Mesenchymal stem cell (in vitro differentiated cells and primary cell): ENCODE measurements at regions not wholly inside any gene's neighbourhood (a gene's known extent, or its start where the extent isn't known, plus 50 kb on each side); places are given as distances from the start of the nearest gene placed in this dataset.

ENCODE experiments used
- DNase-seq: peaks from one replicate; pipeline ENCODE4 v3.0.0-alpha.2; 2013
- H2AFZ ChIP-seq: one replicate; pipeline ENCODE4 v1.6.1; 2013; ENCODE audit warnings: low read depth, mild to moderate bottlenecking, control low read depth, inconsistent platforms, low read length, moderate library complexity
- H2AK5ac ChIP-seq: 2 replicates; pipeline ENCODE4 v1.6.1; 2013; ENCODE audit warnings: low read length, moderate library complexity, mild to moderate bottlenecking, inconsistent platforms; ENCODE audit not compliant: severe bottlenecking
- H2BK120ac ChIP-seq: one replicate; pipeline ENCODE4 v1.6.1; 2013; ENCODE audit warnings: low read depth, mild to moderate bottlenecking, inconsistent platforms, low read length, moderate library complexity
- H2BK12ac ChIP-seq, 2 experiments: one replicate each; pipeline ENCODE4 v1.6.1; 2013; ENCODE audit warnings: inconsistent platforms in 2 of 2, low read length in 2 of 2, mild to moderate bottlenecking in 2 of 2, moderate library complexity in 2 of 2, control low read depth in 1 of 2
- H2BK15ac ChIP-seq: one replicate; pipeline ENCODE4 v1.6.1; 2013; ENCODE audit warnings: mild to moderate bottlenecking, low read depth, inconsistent platforms; ENCODE audit not compliant: poor library complexity, severe bottlenecking
- H2BK5ac ChIP-seq: 2 replicates; pipeline ENCODE4 v1.6.1; 2013; ENCODE audit warnings: low read depth, mild to moderate bottlenecking, low read length, control low read depth, inconsistent platforms; ENCODE audit not compliant: poor library complexity, severe bottlenecking
- H3K14ac ChIP-seq, 2 experiments: one replicate each; pipeline ENCODE4 v1.6.1; 2013; ENCODE audit warnings: inconsistent platforms in 2 of 2, low read length in 2 of 2, control low read depth in 1 of 2, mild to moderate bottlenecking in 1 of 2, moderate library complexity in 1 of 2
- H3K18ac ChIP-seq, 2 experiments: one replicate each; pipeline ENCODE4 v1.6.1; 2013; ENCODE audit warnings: inconsistent platforms in 2 of 2, low read length in 2 of 2, control low read depth in 1 of 2, low read depth in 1 of 2, mild to moderate bottlenecking in 1 of 2
- H3K23ac ChIP-seq, 2 experiments: one replicate each; pipeline ENCODE4 v1.6.1; 2013; ENCODE audit warnings: inconsistent platforms in 2 of 2, low read length in 2 of 2, mild to moderate bottlenecking in 2 of 2, moderate library complexity in 2 of 2, control low read depth in 1 of 2
- H3K27ac ChIP-seq: 2 replicates; pipeline ENCODE4 v1.5.1; 2013; ENCODE audit warnings: mild to moderate bottlenecking, moderate library complexity, low read length, control low read depth, inconsistent platforms; ENCODE audit not compliant: poor library complexity, severe bottlenecking
- H3K27me3 ChIP-seq, 2 experiments: 2 replicates each; pipeline versions ENCODE4 v1.6.1 to v1.7.0; 2013; ENCODE audit warnings: low read length in 2 of 2, mild to moderate bottlenecking in 2 of 2, moderate library complexity in 2 of 2, control low read depth in 1 of 2, inconsistent platforms in 1 of 2; ENCODE audit not compliant: control insufficient read depth in 1 of 2, insufficient read depth in 1 of 2
- H3K36me3 ChIP-seq, 2 experiments: 2 replicates each; pipeline versions ENCODE4 v1.6.1 to v1.7.0; 2013; ENCODE audit warnings: low read length in 2 of 2, control low read depth in 1 of 2, inconsistent platforms in 1 of 2, low read depth in 1 of 2, mild to moderate bottlenecking in 1 of 2; ENCODE audit not compliant: insufficient read depth in 2 of 2, control insufficient read depth in 1 of 2
- H3K4ac ChIP-seq, 2 experiments: one replicate each; pipeline ENCODE4 v1.6.1; 2013; ENCODE audit warnings: inconsistent platforms in 2 of 2, low read length in 2 of 2, mild to moderate bottlenecking in 2 of 2, moderate library complexity in 2 of 2, control low read depth in 1 of 2, low read depth in 1 of 2
- H3K4me1 ChIP-seq: 2 replicates; pipeline ENCODE4 v1.6.1; 2013; ENCODE audit warnings: low read depth, low read length, control low read depth; ENCODE audit not compliant: control insufficient read depth, insufficient read depth
- H3K4me2 ChIP-seq: 2 replicates; pipeline ENCODE4 v1.6.1; 2013; ENCODE audit warnings: low read length, mild to moderate bottlenecking, inconsistent platforms; ENCODE audit not compliant: poor library complexity, severe bottlenecking
- H3K4me3 ChIP-seq, 2 experiments: 2 replicates each; pipeline versions ENCODE4 v1.5.1 to v1.7.0; 2013; ENCODE audit warnings: low read length in 2 of 2, mild to moderate bottlenecking in 2 of 2, control low read depth in 1 of 2, low read depth in 1 of 2; ENCODE audit not compliant: insufficient read depth in 1 of 2
- H3K79me1 ChIP-seq: replicated peaks from 2 replicates; pipeline ENCODE4 v1.6.1; 2013; ENCODE audit warnings: mild to moderate bottlenecking, control low read depth, low read length, inconsistent platforms; ENCODE audit not compliant: poor library complexity, severe bottlenecking
- H3K9ac ChIP-seq: 2 replicates; pipeline ENCODE4 v1.7.0; 2013; ENCODE audit warnings: mild to moderate bottlenecking, low read length, moderate library complexity
- H3K9me3 ChIP-seq: 2 replicates; pipeline ENCODE4 v1.7.0; 2013; ENCODE audit warnings: mild to moderate bottlenecking, low read length; ENCODE audit not compliant: control insufficient read depth
- H4K8ac ChIP-seq: one replicate; pipeline ENCODE4 v1.6.1; 2013; ENCODE audit warnings: inconsistent platforms, mild to moderate bottlenecking, low read length, moderate library complexity
- H4K91ac ChIP-seq: one replicate; pipeline ENCODE4 v1.6.1; 2013; ENCODE audit warnings: mild to moderate bottlenecking, low read length, inconsistent platforms
- WGBS: methylation state at CpG from one replicate; pipeline ENCODE4 v1.1.7; 2013; ENCODE audit warnings: mixed read lengths; 5-methylcytosine and 5-hydroxymethylcytosine counted together

DNA sequence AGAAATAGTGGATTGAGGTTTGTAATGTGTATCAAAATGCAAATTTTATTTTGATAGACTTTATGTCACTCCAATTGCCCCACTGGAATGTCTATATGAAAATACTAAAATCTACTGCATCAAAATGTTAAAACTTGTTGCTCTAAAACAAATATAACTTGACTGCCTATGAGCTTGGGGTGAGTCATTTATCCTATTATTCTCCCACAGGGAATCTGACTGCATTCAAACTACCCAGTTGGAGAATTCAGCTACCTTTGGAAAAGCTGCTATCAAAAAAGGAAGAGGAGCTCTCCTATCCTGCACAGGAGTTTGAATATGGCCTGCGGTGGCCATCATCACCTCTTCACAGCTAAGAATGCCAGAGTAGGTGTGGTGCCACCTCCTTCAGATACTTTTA is 173.1 kb downstream of the KLHL28 start:
- Histone ChIP-seq H2AFZ (no peak overlapping the region), H3K18ac (no peak overlapping the region), H3K14ac (no peak overlapping the region), H3K4me1 (no peaks in the 10 kb centered on the region), H3K9me3 (no peaks in the 10 kb centered on the region), H3K36me3 (no peaks in the 10 kb centered on the region), H3K9ac (no peak overlapping the region), H3K23ac (no peak overlapping the region), H3K4me2 (no peak overlapping the region), H3K27ac (no peak overlapping the region), H3K4me3 (no peak overlapping the region), H2BK12ac (no peak overlapping the region), H3K4ac (no peak overlapping the region), H4K91ac (no peak overlapping the region), H2AK5ac (no peak overlapping the region), H2BK120ac (no peak overlapping the region), H2BK15ac (no peak overlapping the region), H3K27me3 (no peaks in the 10 kb centered on the region), H4K8ac (no peak overlapping the region), H3K79me1 (no peaks in the 10 kb centered on the region), H2BK5ac (no peak overlapping the region)
- DNase-seq: no peak
- 100% methylated on average over 1 of the region's 1 CpG for WGBS

DNA sequence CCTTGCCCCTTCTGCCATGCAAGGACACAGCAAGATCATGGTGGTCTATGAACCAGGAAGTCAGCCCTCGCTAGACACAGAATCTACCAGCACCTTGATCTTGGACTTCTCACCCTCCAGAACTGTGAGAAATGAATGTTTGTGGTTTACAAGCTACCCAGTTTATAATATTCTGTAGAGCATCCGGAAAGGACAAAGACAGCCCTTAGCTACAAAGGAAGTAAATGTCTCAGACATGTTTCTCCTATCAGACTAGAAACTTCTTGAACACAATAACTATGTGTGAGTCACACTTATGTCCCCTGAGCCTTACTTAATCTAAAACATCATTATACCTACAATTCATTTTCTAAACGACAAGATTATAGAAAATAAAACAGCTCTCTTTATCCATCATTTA is 176.7 kb downstream of the KLHL28 start:
- no peaks in the 10 kb centered on the region for H3K4me1 ChIP-seq
- H3K4me2 ChIP-seq: no peak overlapping the region
- H4K91ac ChIP-seq: no peak overlapping the region
- H4K8ac ChIP-seq: no peak overlapping the region
- no peak overlapping the region for H2BK15ac ChIP-seq
- no peaks in the 10 kb centered on the region for H3K79me1 ChIP-seq
- no peaks in the 10 kb centered on the region for H3K36me3 ChIP-seq
- H2BK5ac ChIP-seq: no peak overlapping the region
- H3K9me3 ChIP-seq: no peaks in the 10 kb centered on the region
- H2AFZ ChIP-seq: no peak overlapping the region
- H2BK12ac ChIP-seq: no peak overlapping the region
- no peak overlapping the region for H3K9ac ChIP-seq
- no peak overlapping the region for H3K23ac ChIP-seq
- no peak overlapping the region for H3K27ac ChIP-seq
- H3K4ac ChIP-seq: no peak overlapping the region
- H3K4me3 ChIP-seq: no peak overlapping the region
- H3K18ac ChIP-seq: no peak overlapping the region
- no peak overlapping the region for H3K14ac ChIP-seq
- H3K27me3 ChIP-seq: no peaks in the 10 kb centered on the region
- H2AK5ac ChIP-seq: no peak overlapping the region
- H2BK120ac ChIP-seq: no peak overlapping the region
- peak; percentile 12 for DNase-seq
- WGBS: 68% methylated on average over 2 of the region's 3 CpGs

DNA sequence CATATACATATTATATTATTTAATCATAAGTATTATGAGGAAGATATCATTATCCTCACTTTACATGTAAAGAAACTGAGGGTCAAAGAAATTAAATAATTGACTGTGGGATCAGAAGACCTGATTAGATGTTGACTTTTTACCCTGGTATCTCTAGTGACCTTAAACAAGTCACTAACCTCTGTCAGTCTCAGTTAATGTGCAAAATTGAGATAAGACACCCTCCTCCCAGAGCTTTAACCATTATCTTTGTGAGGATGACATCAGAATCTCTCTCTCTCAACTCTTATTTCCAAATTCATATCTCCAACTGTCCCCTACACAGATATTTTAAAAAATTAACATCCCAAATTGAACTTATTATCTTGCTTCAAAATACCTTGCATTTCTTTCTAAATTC is 177.8 kb downstream of the KLHL28 start:
- H3K27ac ChIP-seq: no peak overlapping the region
- H3K23ac ChIP-seq: no peak overlapping the region
- no peak overlapping the region for H3K18ac ChIP-seq
- no peak overlapping the region for H2AFZ ChIP-seq
- no peak overlapping the region for H2BK120ac ChIP-seq
- H2BK5ac ChIP-seq: no peak overlapping the region
- no peaks in the 10 kb centered on the region for H3K79me1 ChIP-seq
- no peak overlapping the region for H4K91ac ChIP-seq
- no peak overlapping the region for H4K8ac ChIP-seq
- H3K14ac ChIP-seq: no peak overlapping the region
- no peak overlapping the region for H3K4ac ChIP-seq
- H3K9ac ChIP-seq: no peak overlapping the region
- DNase-seq: no peak
- no peaks in the 10 kb centered on the region for H3K4me1 ChIP-seq
- H2BK15ac ChIP-seq: no peak overlapping the region
- no peak overlapping the region for H3K4me2 ChIP-seq
- no peak overlapping the region for H2AK5ac ChIP-seq
- H3K27me3 ChIP-seq: no peaks in the 10 kb centered on the region
- no peaks in the 10 kb centered on the region for H3K9me3 ChIP-seq
- no peaks in the 10 kb centered on the region for H3K36me3 ChIP-seq
- no peak overlapping the region for H2BK12ac ChIP-seq
- no peak overlapping the region for H3K4me3 ChIP-seq

DNA sequence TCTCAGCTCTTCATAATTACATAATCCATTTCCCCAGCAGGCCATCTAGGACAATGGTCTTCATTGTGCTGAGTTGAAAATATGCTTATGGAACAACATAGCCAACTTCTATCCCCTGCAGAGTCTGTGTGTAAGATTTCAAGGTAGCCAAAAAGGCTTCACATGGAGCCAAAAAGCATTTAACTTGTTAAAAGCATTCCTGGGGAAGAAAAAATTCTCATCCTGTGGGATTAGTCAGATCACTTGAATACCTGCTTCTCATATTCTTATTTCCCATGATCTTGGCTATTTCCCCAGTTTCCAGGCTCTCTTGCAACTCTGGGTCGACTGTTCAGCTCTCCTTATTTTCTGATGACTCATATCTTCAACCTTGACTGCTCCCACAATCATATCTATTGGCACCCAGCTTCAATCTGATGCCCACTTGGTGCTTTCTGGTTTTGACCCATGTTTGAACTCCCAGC is 178.9 kb downstream of the KLHL28 start:
- Histone ChIP-seq H3K27me3 (no peaks in the 10 kb centered on the region), H2AFZ (no peak overlapping the region), H3K27ac (no peak overlapping the region), H3K18ac (no peak overlapping the region), H3K36me3 (no peaks in the 10 kb centered on the region), H3K23ac (no peak overlapping the region), H2BK15ac (no peak overlapping the region), H3K4me3 (no peak overlapping the region), H4K8ac (no peak overlapping the region), H3K14ac (no peak overlapping the region), H2AK5ac (no peak overlapping the region), H4K91ac (no peak overlapping the region), H3K4ac (no peak overlapping the region), H3K9ac (no peak overlapping the region), H2BK12ac (no peak overlapping the region), H3K79me1 (no peaks in the 10 kb centered on the region), H2BK5ac (no peak overlapping the region), H2BK120ac (no peak overlapping the region), H3K4me1 (no peaks in the 10 kb centered on the region), H3K4me2 (no peak overlapping the region), H3K9me3 (no peaks in the 10 kb centered on the region)
- DNase-seq: no peak
- WGBS: 89% methylated on average over 1 of the region's 1 CpG
